Erythroblast (primary cell): ENCODE measurements at regions not wholly inside any gene's neighbourhood (a gene's known extent, or its start where the extent isn't known, plus 50 kb on each side); places are given as distances from the start of the nearest gene placed in this dataset.

ENCODE experiments used
- GATA1 ChIP-seq: IDR thresholded peaks from 2 replicates; pipeline ENCODE4 v1.6.1; 2011; ENCODE audit warnings: low read depth, mild to moderate bottlenecking, control low read depth, low read length, moderate library complexity
- POLR2A ChIP-seq: IDR thresholded peaks from 2 replicates; pipeline ENCODE4 v1.6.1; 2011; ENCODE audit warnings: mild to moderate bottlenecking, low read length

GRCh38 chr2:158034198-158034866 is 67.3 kb upstream of the UPP2 start:
- TF ChIP-seq POLR2A (no peak), GATA1 (no peak)
